ENCODE measurements at regions not wholly inside any gene's neighbourhood (a gene's known extent, or its start where the extent isn't known, plus 50 kb on each side); places are given as distances from the start of the nearest gene placed in this dataset.

GRCh38 chr4:38323141-38323641 lies 340.8 kb upstream of the KLF3 start:
- TF ChIP-seq EMX1 (CRISPR knock-in tag; IDR thresholded peaks at IDR 0.05) (0 out of 2 replicates have a peak, but pooled peaks have one; percentile 28), E2F4 (CRISPR knock-in tag; IDR thresholded peaks at IDR 0.05; ENCODE audit: borderline replicate concordance, low read depth) (no peak), CTCF (IDR thresholded peaks at IDR 0.05) (no peak), STAT6 (CRISPR knock-in tag; conservative IDR thresholded peaks at IDR 0.05; ENCODE audit: low read depth) (no peak), E2F5 (CRISPR knock-in tag; IDR thresholded peaks at IDR 0.05) (no peak), ZBTB21 (CRISPR knock-in tag; IDR thresholded peaks at IDR 0.05; ENCODE audit: borderline replicate concordance) (no peak), JUN (CRISPR knock-in tag; IDR thresholded peaks at IDR 0.05) (no peak), ATF2 (CRISPR knock-in tag; IDR thresholded peaks at IDR 0.05; ENCODE audit: borderline replicate concordance, low read depth) (no peak)
